ENCODE measurements at regions not wholly inside any gene's neighbourhood (a gene's known extent, or its start where the extent isn't known, plus 50 kb on each side); places are given as distances from the start of the nearest gene placed in this dataset.

- no peaks in the 10 kb centered on the region for H3K79me2 ChIP-seq (ENCODE audit: control insufficient read depth, insufficient read depth, low read length)
- no peak overlapping the region for H3K4me3 ChIP-seq (replicated peaks in 1 of 4; ENCODE audit: control extremely low read depth in 1 of 4, insufficient read depth in 1 of 4, low read depth in 3 of 4, low read length in 4 of 4)
- no peak overlapping the region for H2AFZ ChIP-seq (ENCODE audit: low read length)
- H3K4me2 ChIP-seq (ENCODE audit: extremely low read depth, insufficient read depth, low read length) = no peak overlapping the region
- H3K9me3 ChIP-seq (ENCODE audit: control insufficient read depth, insufficient read depth, low read depth, low read length) = no peaks in the 10 kb centered on the region
- H3K27ac ChIP-seq (ENCODE audit: insufficient read depth, low read length) = no peak overlapping the region
- TF ChIP-seq CTCF (conservative IDR thresholded peaks at IDR 0.05 in 1 of 2, IDR thresholded peaks at IDR 0.05 in 1 of 2; ENCODE audit: low read depth in 1 of 2, low read length in 2 of 2) (no peak), EZH2 (IDR thresholded peaks at IDR 0.05; ENCODE audit: low read length, missing control alignments) (no peak)
- no peak for DNase-seq (ENCODE audit: low read depth in 2 of 2)
- H3K9ac ChIP-seq (ENCODE audit: insufficient read depth, low read length) = no peak overlapping the region
- H3K27me3 ChIP-seq (ENCODE audit: control insufficient read depth, insufficient read depth, low read length) = no peaks in the 10 kb centered on the region
- H3K36me3 ChIP-seq (ENCODE audit: control insufficient read depth, insufficient read depth, low read length) = no peaks in the 10 kb centered on the region
- no peaks in the 10 kb centered on the region for H4K20me1 ChIP-seq (ENCODE audit: control insufficient read depth, extremely low read depth, insufficient read depth, low read length)
- H3K4me1 ChIP-seq (ENCODE audit: control insufficient read depth, extremely low read depth, insufficient read depth, low read length) = no peaks in the 10 kb centered on the region
Measured at GRCh38 chr5:108436696-108437095, 54.8 kb upstream of the FBXL17 start.

- no peak overlapping the region for H3K9ac ChIP-seq (ENCODE audit: insufficient read depth, low read length)
- no peaks in the 10 kb centered on the region for H3K9me3 ChIP-seq (ENCODE audit: control insufficient read depth, insufficient read depth, low read depth, low read length)
Measured at GRCh38 chr5:108433600-108433999, 51.7 kb upstream of the FBXL17 start.

GRCh38 chr5:108432024-108432423, 50.1 kb upstream of the FBXL17 start:
- TF ChIP-seq EZH2 (IDR thresholded peaks at IDR 0.05; ENCODE audit: low read length, missing control alignments) (no peak), CTCF (conservative IDR thresholded peaks at IDR 0.05 in 1 of 2, IDR thresholded peaks at IDR 0.05 in 1 of 2; ENCODE audit: low read depth in 1 of 2, low read length in 2 of 2) (no peak)
- no peaks in the 10 kb centered on the region for H3K9me3 ChIP-seq (ENCODE audit: control insufficient read depth, insufficient read depth, low read depth, low read length)
- H2AFZ ChIP-seq (ENCODE audit: low read length) = no peak overlapping the region
- no peaks in the 10 kb centered on the region for H4K20me1 ChIP-seq (ENCODE audit: control insufficient read depth, extremely low read depth, insufficient read depth, low read length)
- H3K4me2 ChIP-seq (ENCODE audit: extremely low read depth, insufficient read depth, low read length) = no peak overlapping the region
- H3K4me3 ChIP-seq (replicated peaks in 1 of 4; ENCODE audit: control extremely low read depth in 1 of 4, insufficient read depth in 1 of 4, low read depth in 3 of 4, low read length in 4 of 4) = no peak overlapping the region
- H3K4me1 ChIP-seq (ENCODE audit: control insufficient read depth, extremely low read depth, insufficient read depth, low read length) = no peaks in the 10 kb centered on the region
- H3K36me3 ChIP-seq (ENCODE audit: control insufficient read depth, insufficient read depth, low read length) = no peaks in the 10 kb centered on the region
- DNase-seq (ENCODE audit: low read depth in 2 of 2) = peak in 1 of 2 donors; percentile 46
- H3K27me3 ChIP-seq (ENCODE audit: control insufficient read depth, insufficient read depth, low read length) = no peaks in the 10 kb centered on the region
- H3K27ac ChIP-seq (ENCODE audit: insufficient read depth, low read length) = no peak overlapping the region
- no peak overlapping the region for H3K9ac ChIP-seq (ENCODE audit: insufficient read depth, low read length)
- H3K79me2 ChIP-seq (ENCODE audit: control insufficient read depth, insufficient read depth, low read length) = no peaks in the 10 kb centered on the region

More at GRCh38 chr5:108433600-108433999, 51.7 kb upstream of the FBXL17 start:
- Histone ChIP-seq H3K36me3 (ENCODE audit: control insufficient read depth, insufficient read depth, low read length) (no peaks in the 10 kb centered on the region), H2AFZ (ENCODE audit: low read length) (no peak overlapping the region), H4K20me1 (ENCODE audit: control insufficient read depth, extremely low read depth, insufficient read depth, low read length) (no peaks in the 10 kb centered on the region), H3K4me2 (ENCODE audit: extremely low read depth, insufficient read depth, low read length) (no peak overlapping the region), H3K4me1 (ENCODE audit: control insufficient read depth, extremely low read depth, insufficient read depth, low read length) (no peaks in the 10 kb centered on the region), H3K27ac (ENCODE audit: insufficient read depth, low read length) (no peak overlapping the region), H3K79me2 (ENCODE audit: control insufficient read depth, insufficient read depth, low read length) (no peaks in the 10 kb centered on the region), H3K4me3 (replicated peaks in 1 of 4; ENCODE audit: control extremely low read depth in 1 of 4, insufficient read depth in 1 of 4, low read depth in 3 of 4, low read length in 4 of 4) (no peak overlapping the region), H3K27me3 (ENCODE audit: control insufficient read depth, insufficient read depth, low read length) (no peaks in the 10 kb centered on the region)
- no peak for DNase-seq (ENCODE audit: low read depth in 2 of 2)
- TF ChIP-seq EZH2 (IDR thresholded peaks at IDR 0.05; ENCODE audit: low read length, missing control alignments) (no peak), CTCF (conservative IDR thresholded peaks at IDR 0.05 in 1 of 2, IDR thresholded peaks at IDR 0.05 in 1 of 2; ENCODE audit: low read depth in 1 of 2, low read length in 2 of 2) (no peak)

Data from fibroblast of lung (primary cell).